PC-3 (cell line): ENCODE measurements at regions not wholly inside any gene's neighbourhood (a gene's known extent, or its start where the extent isn't known, plus 50 kb on each side); places are given as distances from the start of the nearest gene placed in this dataset.

ENCODE experiments used
- EZH2 ChIP-seq: fragments of 300-600 bp; sonication (generic); IDR thresholded peaks from one replicate; pipeline ENCODE4 v1.6.1; 2017; ENCODE audit warnings: antibody characterized with exemption, mild to moderate bottlenecking, low read length; ENCODE audit not compliant: unreplicated experiment
- TF ChIP-seq, protein P1 (sequence below): fragments of 300-600 bp; sonication (generic); conservative IDR thresholded peaks from 2 replicates; pipeline ENCODE4 v1.5.1; 2017; ENCODE audit warnings: antibody characterized with exemption, low read depth, mild to moderate bottlenecking, low read length

DNA sequence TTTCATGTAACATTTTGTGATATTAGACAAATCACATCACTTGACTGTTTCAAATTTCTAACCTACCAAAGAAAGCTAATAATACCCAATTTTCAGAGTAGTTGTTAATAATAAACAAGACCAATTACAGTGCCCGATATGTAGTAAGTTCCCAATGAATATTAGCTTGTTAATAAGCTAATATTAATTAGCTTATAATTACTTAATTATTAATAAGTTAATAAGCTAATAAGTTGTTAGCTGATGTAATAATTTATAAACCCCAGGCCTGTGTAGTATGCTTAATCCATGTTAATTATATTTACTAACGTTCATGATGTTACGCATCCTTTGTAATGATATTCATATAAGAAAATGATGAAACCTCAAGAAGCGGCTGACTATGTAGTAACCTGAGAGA lies 643.8 kb upstream of the KIRREL3 start:
- TF ChIP-seq, protein P1, sequence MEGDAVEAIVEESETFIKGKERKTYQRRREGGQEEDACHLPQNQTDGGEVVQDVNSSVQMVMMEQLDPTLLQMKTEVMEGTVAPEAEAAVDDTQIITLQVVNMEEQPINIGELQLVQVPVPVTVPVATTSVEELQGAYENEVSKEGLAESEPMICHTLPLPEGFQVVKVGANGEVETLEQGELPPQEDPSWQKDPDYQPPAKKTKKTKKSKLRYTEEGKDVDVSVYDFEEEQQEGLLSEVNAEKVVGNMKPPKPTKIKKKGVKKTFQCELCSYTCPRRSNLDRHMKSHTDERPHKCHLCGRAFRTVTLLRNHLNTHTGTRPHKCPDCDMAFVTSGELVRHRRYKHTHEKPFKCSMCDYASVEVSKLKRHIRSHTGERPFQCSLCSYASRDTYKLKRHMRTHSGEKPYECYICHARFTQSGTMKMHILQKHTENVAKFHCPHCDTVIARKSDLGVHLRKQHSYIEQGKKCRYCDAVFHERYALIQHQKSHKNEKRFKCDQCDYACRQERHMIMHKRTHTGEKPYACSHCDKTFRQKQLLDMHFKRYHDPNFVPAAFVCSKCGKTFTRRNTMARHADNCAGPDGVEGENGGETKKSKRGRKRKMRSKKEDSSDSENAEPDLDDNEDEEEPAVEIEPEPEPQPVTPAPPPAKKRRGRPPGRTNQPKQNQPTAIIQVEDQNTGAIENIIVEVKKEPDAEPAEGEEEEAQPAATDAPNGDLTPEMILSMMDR, result no peak
- no peak for TF ChIP-seq EZH2
